Panc1 (cell line): ENCODE measurements at regions not wholly inside any gene's neighbourhood (a gene's known extent, or its start where the extent isn't known, plus 50 kb on each side); places are given as distances from the start of the nearest gene placed in this dataset.

ENCODE experiments used
- ATAC-seq: fragments of 200-7000 bp; cut with Tn5 transposase; 2 replicates; pipeline ENCODE4 v1.9.1; 2020; ENCODE audit warnings: mild to moderate bottlenecking, moderate library complexity
- BruUV-seq: library from RNA; stranded (reverse); fragments of 400-500 nt; replicated peaks from 2 replicates; lab custom pipeline; 2021; lab: Mats Ljungman, UMichigan
- CTCF ChIA-PET: fragments of 300-600 bp; sonication (Branson Sonifier 250); formaldehyde crosslinking; loops from one replicate; lab custom pipeline; 2022; ENCODE audit warnings: antibody characterized with exemption; lab: Charles Lee
- POLR2A ChIA-PET: fragments of 300-600 bp; sonication (Branson Sonifier 250); formaldehyde crosslinking; loops from one replicate; lab custom pipeline; 2022; ENCODE audit warnings: antibody characterized with exemption; lab: Charles Lee
- DNase-seq: peaks from one replicate; pipeline ENCODE4 v3.0.0-alpha.2; 2010; ENCODE audit warnings: low read depth, low spot score
- H3K27ac ChIP-seq: 2 replicates; pipeline ENCODE4 v1.5.1; 2011; ENCODE audit warnings: mild to moderate bottlenecking, low read length, inconsistent platforms
- H3K27me3 ChIP-seq: fragments of 200-500 bp; sonication (Bioruptor generic); 2 replicates; pipeline ENCODE4 v1.6.0; 2014; ENCODE audit warnings: low read length, inconsistent platforms; ENCODE audit not compliant: control insufficient read depth, insufficient read depth
- H3K36me3 ChIP-seq: fragments of 200-500 bp; sonication (Bioruptor generic); 2 replicates; pipeline ENCODE4 v1.5.1; 2014; ENCODE audit warnings: inconsistent platforms, mild to moderate bottlenecking, low read length, moderate library complexity; ENCODE audit not compliant: control insufficient read depth, insufficient read depth
- H3K4me1 ChIP-seq: 2 replicates; pipeline ENCODE4 v1.5.1; 2011; ENCODE audit warnings: inconsistent platforms, mild to moderate bottlenecking, low read length, moderate library complexity; ENCODE audit not compliant: control insufficient read depth, insufficient read depth
- H3K4me3 ChIP-seq, 2 experiments: 2 replicates each; pipeline ENCODE4 v1.5.1; 2011 to 2012; ENCODE audit warnings: low read depth in 2 of 2, low read length in 2 of 2, mild to moderate bottlenecking in 2 of 2, inconsistent platforms in 1 of 2, moderate library complexity in 1 of 2
- H3K9me3 ChIP-seq: fragments of 200-500 bp; sonication (Bioruptor generic); 2 replicates; pipeline ENCODE4 v1.5.1; 2014; ENCODE audit warnings: low read depth, mild to moderate bottlenecking, inconsistent platforms, low read length, moderate library complexity; ENCODE audit not compliant: control insufficient read depth, insufficient read depth
- CTCF ChIP-seq: fragments of 450-650 bp; IDR thresholded peaks from 2 replicates; pipeline ENCODE4 v1.5.1; 2017; ENCODE audit warnings: mild to moderate bottlenecking
- POLR2AphosphoS5 ChIP-seq: IDR thresholded peaks from 2 replicates; pipeline ENCODE4 v1.6.1; 2012; ENCODE audit warnings: mild to moderate bottlenecking, low read depth, low read length, moderate library complexity
- REST ChIP-seq, 2 experiments: IDR thresholded peaks; 2 replicates each; pipeline ENCODE4 v1.6.1; 2011 to 2012; ENCODE audit warnings: low read depth in 2 of 2, control low read depth in 1 of 2, low read length in 1 of 2, mild to moderate bottlenecking in 1 of 2, moderate library complexity in 1 of 2; ENCODE audit not compliant: insufficient read depth in 1 of 2
- SIN3A ChIP-seq: IDR thresholded peaks from 2 replicates; pipeline ENCODE4 v1.6.1; 2012; ENCODE audit warnings: low read depth, mild to moderate bottlenecking, low read length, moderate library complexity, borderline replicate concordance; ENCODE audit not compliant: insufficient read depth
- TCF7L2 ChIP-seq: IDR thresholded peaks from 2 replicates; pipeline ENCODE4 v1.6.1; 2011; ENCODE audit warnings: mild to moderate bottlenecking, low read depth, low read length, inconsistent platforms
- in situ Hi-C: cut with HindIII; loops from 2 replicates; pipeline ENCODE4 v1.10.0; 2016; ENCODE audit warnings: low sequenced_read_pairs, low pct_unique_long_range_greater_than_20kb
- intact Hi-C: fragments of 100-400 bp; cut with micrococcal nuclease; formaldehyde crosslinking; loops from one replicate; pipeline ENCODE4 v1.10.0; 2022; ENCODE audit not compliant: unreplicated experiment

- ChIA-PET CTCF (no interaction called here), POLR2A (no interaction called here)
- Histone ChIP-seq H3K36me3 (no peaks in the 10 kb centered on the region), H3K27ac (no peak overlapping the region), H3K4me3 (no peak overlapping the region), H3K9me3 (no peaks in the 10 kb centered on the region), H3K27me3 (peaks cover 4% of the 10 kb centered on the region; the same call in 1 of the 2 replicates), H3K4me1 (0 out of 2 replicates have a peak, but pooled peaks cover 2% of the 10 kb centered on the region)
- intact Hi-C loops = no loop called here
- ATAC-seq (no peak), DNase-seq (no peak)
- no TSS peak for BruUV-seq
- no peak for TF ChIP-seq CTCF
- no peak for TF ChIP-seq TCF7L2
- TF ChIP-seq POLR2AphosphoS5 = no peak
- no peak for TF ChIP-seq REST (IDR thresholded peaks at IDR 0.05; ENCODE audit: insufficient read depth in 1 of 2, low read depth in 2 of 2, low read length in 1 of 2)
- no peak for TF ChIP-seq SIN3A
- in situ Hi-C loops = no loop called here
Measured at GRCh38 chr1:39085174-39085573, 59.0 kb downstream of the NDUFS5 start.

- no peak overlapping the region for H3K27ac ChIP-seq
- no peak for TF ChIP-seq TCF7L2
- no peak for TF ChIP-seq POLR2AphosphoS5
- intact Hi-C loops = no loop called here
- in situ Hi-C loops = no loop called here
- H3K4me3 ChIP-seq = no peak overlapping the region
- no TSS peak for BruUV-seq
- ChIA-PET POLR2A (no interaction called here), CTCF (no interaction called here)
- no peak for ATAC-seq
- no peaks in the 10 kb centered on the region for H3K27me3 ChIP-seq
- DNase-seq = no peak
- no peaks in the 10 kb centered on the region for H3K36me3 ChIP-seq
- no peaks in the 10 kb centered on the region for H3K9me3 ChIP-seq
- 0 out of 2 replicates have a peak, but pooled peaks cover 2% of the 10 kb centered on the region for H3K4me1 ChIP-seq
Measured at GRCh38 chr1:39086386-39086785, 60.2 kb downstream of the NDUFS5 start.

GRCh38 chr1:39086865-39087409 is 60.8 kb downstream of the NDUFS5 start:
- BruUV-seq = no TSS peak
- Histone ChIP-seq H3K27me3 (no peaks in the 10 kb centered on the region), H3K36me3 (no peaks in the 10 kb centered on the region), H3K4me1 (0 out of 2 replicates have a peak, but pooled peaks cover 2% of the 10 kb centered on the region), H3K9me3 (no peaks in the 10 kb centered on the region), H3K4me3 (no peak overlapping the region), H3K27ac (no peak overlapping the region)
- ATAC-seq (no peak), DNase-seq (no peak)
- ChIA-PET CTCF (no interaction called here), POLR2A (no interaction called here)
- TF ChIP-seq SIN3A (no peak), CTCF (no peak), TCF7L2 (no peak), REST (IDR thresholded peaks at IDR 0.05; ENCODE audit: insufficient read depth in 1 of 2, low read depth in 2 of 2, low read length in 1 of 2) (no peak), POLR2AphosphoS5 (no peak)
- intact Hi-C loops (no loop called here), in situ Hi-C loops (no loop called here)
